Central memory CD8-positive, alpha-beta T cell (primary cell): ENCODE measurements at regions not wholly inside any gene's neighbourhood (a gene's known extent, or its start where the extent isn't known, plus 50 kb on each side); places are given as distances from the start of the nearest gene placed in this dataset.
"Not testable (repeated sequence)": the region's sequence is repeated elsewhere in the genome, so short reads cannot be mapped to it uniquely, and the experiment has no call there.

ENCODE experiments used
- ATAC-seq: fragments of 150-1000 bp; cut with Tn5 transposase; replicated peaks from 2 replicates; pipeline ENCODE4 v1.10.0; 2022; ENCODE audit warnings: mild to moderate bottlenecking, moderate FRiP score, moderate number of reproducible peaks; ENCODE audit not compliant: poor library complexity, severe bottlenecking; ENCODE audit errors: extremely low read depth
- DNase-seq, 2 donors: peaks; one replicate each; pipeline ENCODE4 v3.0.0; 2021; ENCODE audit warnings: low spot score in 2 of 2
- H3K27ac Mint-ChIP-seq: one replicate; pipeline ENCODE4 v1.8.0; 2022; ENCODE audit warnings: low read depth, mild to moderate bottlenecking, moderate library complexity, mixed read lengths
- H3K27me3 Mint-ChIP-seq: one replicate; pipeline ENCODE4 v1.8.0; 2022; ENCODE audit warnings: mixed read lengths
- H3K36me3 Mint-ChIP-seq: one replicate; pipeline ENCODE4 v1.8.0; 2022; ENCODE audit warnings: mild to moderate bottlenecking, moderate library complexity, mixed read lengths; ENCODE audit not compliant: insufficient read depth
- H3K4me1 Mint-ChIP-seq: one replicate; pipeline ENCODE4 v1.8.0; 2022; ENCODE audit warnings: mixed read lengths
- H3K4me3 Mint-ChIP-seq: one replicate; pipeline ENCODE4 v1.8.0; 2022; ENCODE audit warnings: mild to moderate bottlenecking, moderate library complexity, mixed read lengths
- H3K9me3 Mint-ChIP-seq: one replicate; pipeline ENCODE4 v1.8.0; 2022; ENCODE audit warnings: mixed read lengths

DNA sequence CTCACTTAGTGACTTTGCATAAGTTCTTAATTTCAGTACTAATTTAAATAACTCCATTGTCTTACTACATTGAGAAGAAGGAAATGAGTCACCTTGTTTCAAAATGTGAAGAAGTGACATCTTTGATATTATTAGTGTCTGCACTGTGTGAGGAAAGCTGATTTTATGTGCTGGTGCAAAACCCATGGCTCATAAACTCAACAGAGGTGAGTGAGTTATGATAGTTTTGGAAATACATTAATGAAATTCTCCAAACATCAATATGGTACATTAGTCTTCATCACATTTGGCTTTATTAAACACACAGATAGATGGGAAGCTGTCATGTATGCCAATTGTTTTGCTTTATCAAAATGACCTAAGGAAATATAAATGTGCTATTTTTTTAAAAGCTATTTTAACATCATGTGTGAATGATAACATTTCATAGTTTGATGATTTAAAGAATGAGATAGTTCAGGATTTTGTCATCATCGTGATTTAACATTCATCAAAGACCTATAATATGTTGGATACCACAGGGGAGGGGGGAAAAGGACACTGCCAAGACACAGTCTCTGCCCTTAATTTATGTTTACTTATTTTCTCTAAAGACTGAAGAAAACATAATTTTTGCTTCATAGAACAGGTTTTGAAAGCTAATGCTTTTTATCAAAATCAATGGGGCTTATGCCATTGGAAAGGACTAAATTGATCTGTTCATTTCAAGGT lies 902.3 kb upstream of the SLITRK1 start:
- Mint-ChIP-seq H3K4me3 (no peak overlapping the region), H3K36me3 (peaks cover 1% of the 10 kb centered on the region), H3K27me3 (no peaks in the 10 kb centered on the region), H3K9me3 (peaks cover 26% of the 10 kb centered on the region), H3K27ac (no peak overlapping the region), H3K4me1 (no peaks in the 10 kb centered on the region)
- DNase-seq: no peak
- no peak for ATAC-seq

DNA sequence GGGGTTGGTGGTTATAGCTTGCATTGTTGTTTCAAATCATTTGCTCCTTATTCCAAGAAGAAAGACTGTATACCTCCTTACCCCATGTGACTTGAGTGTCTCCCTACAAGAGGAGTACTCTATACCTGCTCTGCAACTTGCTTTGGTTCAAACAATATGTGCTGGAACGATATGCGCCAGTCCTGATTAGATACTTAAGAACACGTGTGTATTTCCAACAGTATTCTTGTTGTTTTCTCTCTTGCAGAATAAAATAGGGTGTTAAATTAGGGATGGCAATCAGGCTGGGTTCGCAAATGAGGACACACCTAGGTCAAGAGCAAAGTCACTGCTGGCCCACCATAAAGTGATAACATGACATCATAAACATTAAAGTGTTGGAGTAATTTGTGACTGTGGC lies 895.0 kb upstream of the SLITRK1 start:
- no peaks in the 10 kb centered on the region for H3K36me3 Mint-ChIP-seq
- H3K9me3 Mint-ChIP-seq: peaks cover 9% of the 10 kb centered on the region
- no peak overlapping the region for H3K27ac Mint-ChIP-seq
- H3K27me3 Mint-ChIP-seq: no peaks in the 10 kb centered on the region
- DNase-seq (no peak), ATAC-seq (no peak)
- no peak overlapping the region for H3K4me3 Mint-ChIP-seq
- no peaks in the 10 kb centered on the region for H3K4me1 Mint-ChIP-seq

DNA sequence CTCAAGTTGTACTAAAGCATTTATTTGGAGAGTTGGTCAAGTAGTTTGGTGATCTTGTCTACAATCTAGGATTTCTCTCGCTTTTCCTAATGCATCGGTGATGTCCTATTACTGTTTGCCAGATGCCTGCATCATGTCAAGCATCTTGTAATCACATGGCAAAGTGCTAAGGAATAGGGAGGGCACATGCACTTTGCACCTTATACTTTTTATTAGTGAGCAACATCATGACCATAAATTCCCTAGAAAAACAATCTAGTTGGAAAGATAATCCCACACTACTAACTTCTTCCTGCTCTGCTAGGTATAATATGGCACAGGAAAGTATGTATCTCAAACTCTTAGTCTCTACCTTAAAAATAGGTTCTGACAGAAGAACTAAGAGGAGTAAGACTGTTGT lies 894.3 kb upstream of the SLITRK1 start:
- DNase-seq (no peak), ATAC-seq (no peak)
- Mint-ChIP-seq H3K4me1 (no peaks in the 10 kb centered on the region), H3K4me3 (no peak overlapping the region), H3K9me3 (peaks cover 13% of the 10 kb centered on the region), H3K27me3 (no peaks in the 10 kb centered on the region), H3K36me3 (no peaks in the 10 kb centered on the region), H3K27ac (no peak overlapping the region)

DNA sequence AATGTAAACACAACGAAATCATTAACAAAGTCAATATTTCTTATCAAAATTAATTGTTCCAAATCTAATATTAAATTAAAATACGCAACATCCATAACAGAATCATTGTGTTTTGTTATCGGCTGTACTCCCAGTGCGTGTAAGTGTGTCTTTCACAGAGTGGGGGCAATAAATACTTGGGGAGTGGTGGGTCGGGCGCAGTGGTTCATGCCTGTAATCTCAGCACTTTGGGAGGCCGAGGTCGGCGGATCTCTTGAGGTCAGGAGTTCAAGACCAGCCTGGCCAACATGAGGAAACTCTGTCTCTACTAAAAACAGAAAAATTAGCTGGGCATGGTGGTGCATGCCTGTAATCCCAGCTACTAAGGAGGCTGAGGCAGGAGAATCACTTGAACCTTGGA lies 893.6 kb upstream of the SLITRK1 start:
- H3K36me3 Mint-ChIP-seq: not testable (repeated sequence)

DNA sequence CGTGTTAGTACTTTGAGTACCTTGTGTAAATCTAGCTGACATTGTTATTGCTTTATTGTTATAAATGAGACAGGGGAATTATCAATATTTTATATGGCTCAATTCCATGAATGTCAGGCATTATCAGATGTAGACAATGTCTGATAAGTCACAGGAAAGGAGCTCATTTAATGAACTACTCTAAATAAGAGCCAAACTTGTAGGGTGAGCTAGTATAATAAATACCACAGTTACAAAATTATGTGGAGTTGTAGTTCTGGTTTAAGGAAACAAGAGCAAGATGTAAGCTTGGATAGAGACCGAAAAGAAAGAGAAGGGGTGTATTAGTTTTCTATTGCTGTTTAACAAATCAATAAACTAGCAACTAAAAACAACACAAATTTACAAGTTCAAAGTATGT lies 891.8 kb upstream of the SLITRK1 start:
- peaks cover 11% of the 10 kb centered on the region for H3K9me3 Mint-ChIP-seq
- H3K4me3 Mint-ChIP-seq: no peak overlapping the region
- H3K4me1 Mint-ChIP-seq: no peaks in the 10 kb centered on the region
- no peaks in the 10 kb centered on the region for H3K27me3 Mint-ChIP-seq
- H3K27ac Mint-ChIP-seq: no peak overlapping the region
- no peaks in the 10 kb centered on the region for H3K36me3 Mint-ChIP-seq
- ATAC-seq (no peak), DNase-seq (no peak)

More for the DNA sequence above, 893.6 kb upstream of the SLITRK1 start:
- peaks cover 13% of the 10 kb centered on the region for H3K9me3 Mint-ChIP-seq
- ATAC-seq, DNase-seq, H3K4me1 Mint-ChIP-seq, H3K27ac Mint-ChIP-seq, H3K27me3 Mint-ChIP-seq, H3K4me3 Mint-ChIP-seq: not testable (repeated sequence)

DNA sequence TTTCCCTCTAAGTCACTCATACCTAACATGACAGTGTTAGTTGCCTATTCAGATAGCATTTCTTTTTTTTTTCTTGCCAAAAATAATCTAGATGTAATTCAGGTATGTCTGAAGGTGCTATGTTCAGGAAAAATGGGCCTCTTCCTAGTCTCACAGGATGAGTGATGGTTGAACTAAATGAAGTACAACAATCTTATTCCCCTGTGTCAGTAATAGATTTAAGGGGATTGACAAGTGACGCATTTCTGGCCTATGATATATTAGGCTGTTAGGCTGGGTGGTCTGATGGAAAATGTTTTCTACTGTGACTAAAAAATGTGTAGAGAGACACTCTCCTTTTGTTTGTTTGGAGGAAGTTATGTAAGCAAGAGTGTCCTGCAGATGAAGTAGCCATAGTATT lies 878.7 kb upstream of the SLITRK1 start:
- no peaks in the 10 kb centered on the region for H3K36me3 Mint-ChIP-seq
- no peak for DNase-seq
- ATAC-seq: no peak
- H3K27ac Mint-ChIP-seq: no peak overlapping the region
- no peak overlapping the region for H3K4me3 Mint-ChIP-seq
- no peaks in the 10 kb centered on the region for H3K27me3 Mint-ChIP-seq
- H3K4me1 Mint-ChIP-seq: no peaks in the 10 kb centered on the region
- peaks cover 4% of the 10 kb centered on the region for H3K9me3 Mint-ChIP-seq

DNA sequence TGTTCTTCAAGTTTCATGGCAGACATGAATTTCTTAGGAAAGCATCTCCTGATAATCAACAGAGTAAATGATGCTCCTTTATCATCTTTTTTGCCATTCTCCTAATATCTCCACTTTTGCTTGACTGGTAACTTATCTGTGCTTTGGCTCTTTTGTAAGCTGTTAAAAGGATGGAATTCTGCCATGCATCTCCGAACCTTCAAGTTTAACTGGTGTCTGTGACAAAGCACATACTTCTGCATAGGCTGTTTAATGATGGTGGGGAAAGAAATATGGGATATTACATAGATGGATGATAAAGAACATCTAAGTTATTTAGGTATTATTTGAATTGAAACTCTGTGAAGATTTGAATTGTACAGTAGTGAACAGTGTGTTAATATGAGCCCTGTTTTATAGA lies 866.9 kb upstream of the SLITRK1 start:
- H3K4me3 Mint-ChIP-seq: no peak overlapping the region
- no peak overlapping the region for H3K27ac Mint-ChIP-seq
- DNase-seq: no peak
- H3K36me3 Mint-ChIP-seq: peaks cover 2% of the 10 kb centered on the region
- H3K9me3 Mint-ChIP-seq: peaks cover 12% of the 10 kb centered on the region
- no peak for ATAC-seq
- H3K4me1 Mint-ChIP-seq: no peaks in the 10 kb centered on the region
- H3K27me3 Mint-ChIP-seq: no peaks in the 10 kb centered on the region

DNA sequence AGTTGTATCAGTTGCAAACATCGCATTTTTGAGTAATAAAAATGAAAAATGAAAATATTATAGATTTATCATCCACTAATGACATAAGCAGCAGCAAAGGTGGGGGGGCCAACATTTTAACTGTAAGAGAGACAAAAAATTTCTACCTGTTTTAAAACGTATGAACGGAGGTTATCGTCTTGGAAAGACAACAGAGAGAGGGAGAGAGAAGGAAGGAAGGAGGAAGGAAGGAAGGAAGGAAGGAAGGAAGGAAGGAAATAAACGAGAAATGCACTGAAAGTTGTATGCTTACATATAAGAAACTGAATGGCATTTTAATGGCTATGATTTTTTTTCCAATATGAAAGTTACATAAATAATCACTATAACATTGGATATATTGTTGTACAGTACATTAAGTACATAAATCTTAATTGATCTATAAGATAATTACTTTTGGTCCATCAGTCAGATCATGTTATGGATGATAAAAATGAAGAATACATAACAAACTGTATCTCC lies 862.8 kb upstream of the SLITRK1 start:
- peaks cover 2% of the 10 kb centered on the region for H3K36me3 Mint-ChIP-seq
- H3K27me3 Mint-ChIP-seq: no peaks in the 10 kb centered on the region
- no peak overlapping the region for H3K27ac Mint-ChIP-seq
- ATAC-seq (no peak), DNase-seq (no peak)
- H3K4me3 Mint-ChIP-seq: no peak overlapping the region
- no peaks in the 10 kb centered on the region for H3K4me1 Mint-ChIP-seq
- peaks cover 6% of the 10 kb centered on the region for H3K9me3 Mint-ChIP-seq

DNA sequence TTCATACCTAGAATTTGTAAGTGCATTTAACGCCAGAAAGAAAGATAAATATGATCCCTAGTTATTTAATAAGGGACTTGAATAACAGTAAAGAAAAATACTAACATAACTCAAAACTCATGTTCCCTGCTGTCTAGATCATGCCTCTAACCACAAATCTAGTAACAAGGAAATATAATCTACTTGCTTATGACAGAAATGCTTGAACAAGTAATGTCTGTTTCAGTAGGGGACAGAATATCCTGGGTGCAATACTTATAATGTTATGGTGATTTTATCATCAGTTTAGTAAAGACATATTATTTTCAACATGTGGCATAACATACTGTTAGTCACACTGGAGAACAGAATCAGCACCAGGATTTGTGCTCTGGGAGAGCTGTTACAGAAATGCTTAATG lies 861.9 kb upstream of the SLITRK1 start:
- Mint-ChIP-seq H3K4me3 (no peak overlapping the region), H3K27me3 (no peaks in the 10 kb centered on the region), H3K36me3 (peaks cover under 1% of the 10 kb centered on the region), H3K4me1 (no peaks in the 10 kb centered on the region), H3K27ac (no peak overlapping the region), H3K9me3 (peaks cover 6% of the 10 kb centered on the region)
- no peak for ATAC-seq
- no peak for DNase-seq

DNA sequence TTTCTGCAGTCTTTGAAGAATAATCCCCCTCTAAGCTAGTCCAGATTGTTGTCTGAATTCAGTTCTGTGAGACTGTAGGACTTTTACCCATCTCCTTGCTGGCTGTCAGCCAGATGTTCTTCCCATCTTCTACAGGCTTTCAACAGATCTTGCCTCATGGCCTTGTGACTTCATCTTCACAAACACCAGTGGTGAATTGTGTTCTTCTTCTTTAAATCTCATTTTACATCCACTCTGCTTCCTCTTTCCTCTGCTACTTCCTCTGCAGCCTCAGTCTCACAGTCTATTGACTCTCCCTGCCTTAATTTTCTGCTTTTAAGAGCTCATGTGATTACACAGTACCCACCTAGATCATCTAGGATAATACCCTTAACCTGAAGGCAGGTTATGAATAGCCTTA lies 859.0 kb upstream of the SLITRK1 start:
- no peak for DNase-seq
- no peak overlapping the region for H3K4me3 Mint-ChIP-seq
- H3K36me3 Mint-ChIP-seq: no peaks in the 10 kb centered on the region
- H3K27ac Mint-ChIP-seq: no peak overlapping the region
- no peak for ATAC-seq
- H3K27me3 Mint-ChIP-seq: no peaks in the 10 kb centered on the region
- H3K9me3 Mint-ChIP-seq: peaks cover 5% of the 10 kb centered on the region
- no peaks in the 10 kb centered on the region for H3K4me1 Mint-ChIP-seq

DNA sequence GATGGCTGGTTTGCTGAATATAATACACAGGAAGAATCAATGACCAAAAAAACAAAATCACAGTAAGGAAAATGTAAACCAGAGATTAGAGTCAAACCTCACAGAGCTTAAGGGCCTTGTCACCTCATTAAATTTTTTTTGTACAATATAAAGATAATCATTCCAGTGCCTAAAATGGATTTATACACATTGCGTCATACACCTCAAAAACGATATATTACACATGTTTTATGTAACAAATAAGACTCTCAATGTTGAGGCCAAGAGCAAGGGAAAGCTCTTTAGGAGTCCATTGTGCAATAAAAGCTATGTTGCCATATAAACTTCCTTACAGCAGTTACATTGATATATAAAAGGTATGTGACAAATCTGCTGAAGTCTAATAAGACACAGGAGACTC lies 856.7 kb upstream of the SLITRK1 start:
- no peak for ATAC-seq
- H3K4me3 Mint-ChIP-seq: no peak overlapping the region
- H3K27me3 Mint-ChIP-seq: no peaks in the 10 kb centered on the region
- peaks cover 5% of the 10 kb centered on the region for H3K9me3 Mint-ChIP-seq
- no peak for DNase-seq
- no peak overlapping the region for H3K27ac Mint-ChIP-seq
- H3K36me3 Mint-ChIP-seq: no peaks in the 10 kb centered on the region
- H3K4me1 Mint-ChIP-seq: no peaks in the 10 kb centered on the region

DNA sequence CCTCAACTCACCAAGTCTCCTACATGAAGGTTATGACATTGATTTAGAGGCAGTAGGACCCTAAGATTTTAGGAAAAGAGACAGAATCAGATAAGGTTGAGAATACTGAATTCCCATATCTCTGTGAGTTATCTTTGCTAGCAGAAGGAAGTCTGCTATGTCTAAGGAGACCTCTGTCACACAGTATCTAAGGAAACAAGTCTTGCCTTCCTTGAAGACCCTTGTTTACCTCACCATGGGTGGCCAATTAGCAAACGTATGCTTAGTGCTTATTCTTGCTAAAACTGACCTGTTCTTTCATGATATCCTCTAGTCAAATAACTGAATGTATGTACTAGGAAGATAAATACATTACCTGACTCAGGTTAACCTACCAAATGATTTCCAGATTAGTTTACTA lies 855.4 kb upstream of the SLITRK1 start:
- ATAC-seq (no peak), DNase-seq (no peak)
- H3K9me3 Mint-ChIP-seq: peaks cover 5% of the 10 kb centered on the region
- no peaks in the 10 kb centered on the region for H3K27me3 Mint-ChIP-seq
- H3K4me3 Mint-ChIP-seq: no peak overlapping the region
- no peaks in the 10 kb centered on the region for H3K4me1 Mint-ChIP-seq
- H3K36me3 Mint-ChIP-seq: no peaks in the 10 kb centered on the region
- no peak overlapping the region for H3K27ac Mint-ChIP-seq

DNA sequence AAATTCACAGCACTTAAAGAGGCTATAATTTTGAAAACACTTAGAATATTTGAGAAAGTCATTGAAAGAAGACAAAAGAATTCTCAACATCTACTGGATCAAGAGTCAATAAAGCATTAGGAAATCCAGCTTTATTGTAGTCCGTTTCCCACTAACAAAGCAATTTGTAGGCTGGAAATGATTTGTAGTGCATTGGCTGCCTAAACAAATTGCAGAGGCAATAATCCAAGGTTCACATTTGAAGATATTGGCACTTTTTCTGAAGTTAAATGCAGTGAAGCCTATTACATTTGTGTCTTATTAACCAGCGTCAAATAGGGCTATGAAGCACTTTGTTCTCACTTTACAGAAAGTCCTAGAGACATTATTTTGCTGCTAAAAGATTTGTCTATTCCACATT lies 848.1 kb upstream of the SLITRK1 start:
- H3K9me3 Mint-ChIP-seq: no peaks in the 10 kb centered on the region
- no peaks in the 10 kb centered on the region for H3K27me3 Mint-ChIP-seq
- no peaks in the 10 kb centered on the region for H3K36me3 Mint-ChIP-seq
- no peaks in the 10 kb centered on the region for H3K4me1 Mint-ChIP-seq
- ATAC-seq (no peak), DNase-seq (no peak)
- H3K4me3 Mint-ChIP-seq: no peak overlapping the region
- no peak overlapping the region for H3K27ac Mint-ChIP-seq
